GM10266 (cell line): ENCODE measurements at regions not wholly inside any gene's neighbourhood (a gene's known extent, or its start where the extent isn't known, plus 50 kb on each side); places are given as distances from the start of the nearest gene placed in this dataset.

Experiments
- DNase-seq: peaks from one replicate; pipeline ENCODE4 v3.0.0; 2012; ENCODE audit errors: extremely low spot score
- CTCF ChIP-seq: IDR thresholded peaks from 2 replicates; pipeline ENCODE4 v1.5.1; 2012; ENCODE audit warnings: mild to moderate bottlenecking, low read depth; ENCODE audit not compliant: control insufficient read depth, insufficient read depth; ENCODE audit errors: missing control alignments

GRCh38 chr6:113306552-113307145 lies 550.5 kb upstream of the MARCKS start:
- TF ChIP-seq CTCF, result peak; percentile 72
- DNase-seq, result peak; percentile 38

GRCh38 chr6:113308266-113308665 lies 548.9 kb upstream of the MARCKS start:
- no peak for TF ChIP-seq CTCF
- DNase-seq, result no peak

- no peak for TF ChIP-seq CTCF
- DNase-seq, result no peak
Measured at GRCh38 chr6:113313841-113314240, 543.3 kb upstream of the MARCKS start.

- no peak for DNase-seq
- TF ChIP-seq CTCF, result no peak
Measured at GRCh38 chr6:113315165-113315564, 542.0 kb upstream of the MARCKS start.

GRCh38 chr6:113315879-113316278 lies 541.3 kb upstream of the MARCKS start:
- DNase-seq, result no peak
- no peak for TF ChIP-seq CTCF

- no peak for TF ChIP-seq CTCF
- no peak for DNase-seq
Measured at GRCh38 chr6:113317442-113317841, 539.7 kb upstream of the MARCKS start.

- no peak for DNase-seq
- TF ChIP-seq CTCF, result no peak
Measured at GRCh38 chr6:113317891-113318574, 539.1 kb upstream of the MARCKS start.
